OCI-LY7 (cell line): ENCODE measurements at regions not wholly inside any gene's neighbourhood (a gene's known extent, or its start where the extent isn't known, plus 50 kb on each side); places are given as distances from the start of the nearest gene placed in this dataset.

Source experiments
- BruUV-seq: library from RNA; stranded (reverse); fragments of 400-500 nt; replicated peaks from 2 replicates; lab custom pipeline; 2021; lab: Mats Ljungman, UMichigan
- CTCF ChIA-PET: fragments of 300-600 bp; sonication (Branson Sonifier 250); formaldehyde crosslinking; loops from one replicate; lab custom pipeline; 2022; ENCODE audit warnings: antibody characterized with exemption; ENCODE audit not compliant: unreplicated experiment; lab: Charles Lee
- POLR2A ChIA-PET: fragments of 300-600 bp; sonication (Branson Sonifier 250); formaldehyde crosslinking; loops from one replicate; lab custom pipeline; 2022; ENCODE audit warnings: antibody characterized with exemption; lab: Charles Lee
- DNase-seq: peaks from one replicate; pipeline ENCODE4 v3.0.0-alpha.2; 2015; ENCODE audit warnings: low spot score
- H2AFZ ChIP-seq: fragments of 200-600 bp; sonication (generic), shearing (Covaris generic); 2 replicates; pipeline ENCODE4 v1.6.1; 2014; ENCODE audit warnings: mild to moderate bottlenecking, antibody characterized with exemption, low read length, moderate library complexity
- H3K27ac ChIP-seq: fragments of 200-600 bp; sonication (generic); 2 replicates; pipeline ENCODE4 v1.5.1; 2014; ENCODE audit warnings: mixed run types, low read depth, mild to moderate bottlenecking, moderate library complexity, low read length, inconsistent platforms; ENCODE audit not compliant: poor library complexity, severe bottlenecking
- H3K36me3 ChIP-seq: fragments of 200-600 bp; sonication (generic); 2 replicates; pipeline ENCODE4 v1.6.1; 2014; ENCODE audit warnings: mild to moderate bottlenecking, antibody characterized with exemption, low read length, moderate library complexity, mixed read lengths; ENCODE audit not compliant: insufficient read depth
- H3K4me1 ChIP-seq: fragments of 200-600 bp; sonication (generic); 2 replicates; pipeline ENCODE4 v1.5.1; 2014; ENCODE audit warnings: mild to moderate bottlenecking, low read length; ENCODE audit not compliant: insufficient read depth, poor library complexity, severe bottlenecking
- H3K4me2 ChIP-seq: fragments of 200-600 bp; sonication (generic); 2 replicates; pipeline ENCODE4 v1.6.1; 2014; ENCODE audit warnings: mild to moderate bottlenecking, low read length
- H3K4me3 ChIP-seq: fragments of 200-600 bp; sonication (generic); 2 replicates; pipeline ENCODE4 v1.5.1; 2014; ENCODE audit warnings: mild to moderate bottlenecking, low read depth, low read length; ENCODE audit not compliant: poor library complexity, severe bottlenecking
- H3K79me2 ChIP-seq: fragments of 200-600 bp; sonication (generic); 2 replicates; pipeline ENCODE4 v1.6.1; 2016; ENCODE audit warnings: low read depth, mild to moderate bottlenecking, low read length, moderate library complexity, mixed read lengths; ENCODE audit not compliant: insufficient read depth
- H3K9me2 ChIP-seq: fragments of 200-600 bp; sonication (generic); 2 replicates; pipeline ENCODE4 v1.6.1; 2016; ENCODE audit warnings: mild to moderate bottlenecking, low read length, mixed read lengths; ENCODE audit not compliant: insufficient read depth
- H3K9me3 ChIP-seq: fragments of 200-600 bp; sonication (generic); 2 replicates; pipeline ENCODE4 v1.6.1; 2014; ENCODE audit warnings: mild to moderate bottlenecking, mixed run types, low read length, mixed read lengths
- H4K20me1 ChIP-seq: fragments of 200-600 bp; sonication (generic); 2 replicates; pipeline ENCODE4 v1.6.1; 2014; ENCODE audit warnings: mild to moderate bottlenecking, antibody characterized with exemption, low read length, moderate library complexity, mixed read lengths; ENCODE audit not compliant: insufficient read depth
- CTCF ChIP-seq: fragments of 200-600 bp; sonication (generic); conservative IDR thresholded peaks from 2 replicates; pipeline ENCODE4 v1.5.1; 2014; ENCODE audit warnings: mild to moderate bottlenecking, antibody characterized with exemption, low read length, moderate library complexity, mixed read lengths
- EZH2phosphoT487 ChIP-seq: fragments of 200-600 bp; sonication (generic); IDR thresholded peaks from 2 replicates; pipeline ENCODE4 v1.6.1; 2018; ENCODE audit warnings: low read depth, borderline replicate concordance, mild to moderate bottlenecking, mixed run types, antibody characterized with exemption, low read length, moderate library complexity, mixed read lengths
- intact Hi-C: fragments of 100-400 bp; cut with micrococcal nuclease; formaldehyde crosslinking; loops from one replicate; pipeline ENCODE4 v1.10.0; 2022; ENCODE audit not compliant: unreplicated experiment

DNA sequence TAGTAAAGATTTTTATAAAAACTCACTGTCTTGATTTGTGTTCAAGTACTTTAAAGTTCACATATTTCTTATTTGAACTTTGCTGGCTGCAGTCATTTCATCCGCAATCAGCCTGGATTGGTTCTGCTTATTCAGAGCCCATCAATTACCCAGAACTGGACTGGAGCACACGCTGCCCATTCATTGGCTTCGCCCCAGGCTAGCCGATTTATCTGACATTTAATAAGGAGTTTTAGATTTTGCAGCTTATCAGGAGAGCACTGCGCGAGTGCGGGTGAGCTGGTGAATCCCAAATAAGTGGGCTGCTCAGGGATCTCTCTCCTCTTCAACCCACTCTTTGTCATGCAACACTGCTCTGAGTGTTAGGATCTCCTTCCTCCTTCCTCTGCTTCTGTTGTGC is 166.0 kb upstream of the GPR26 start:
- Histone ChIP-seq H3K4me3 (no peak overlapping the region), H3K4me1 (no peaks in the 10 kb centered on the region), H3K36me3 (no peaks in the 10 kb centered on the region), H3K4me2 (no peak overlapping the region), H3K79me2 (no peaks in the 10 kb centered on the region), H3K9me3 (no peaks in the 10 kb centered on the region), H4K20me1 (no peaks in the 10 kb centered on the region), H2AFZ (no peak overlapping the region), H3K9me2 (no peaks in the 10 kb centered on the region), H3K27ac (no peak overlapping the region)
- POLR2A ChIA-PET, result no interaction called here
- CTCF ChIA-PET, result no interaction called here
- intact Hi-C loops, result no loop called here
- DNase-seq, result no peak
- TF ChIP-seq EZH2phosphoT487, result no peak
- no peak for TF ChIP-seq CTCF
- BruUV-seq, result no TSS peak

DNA sequence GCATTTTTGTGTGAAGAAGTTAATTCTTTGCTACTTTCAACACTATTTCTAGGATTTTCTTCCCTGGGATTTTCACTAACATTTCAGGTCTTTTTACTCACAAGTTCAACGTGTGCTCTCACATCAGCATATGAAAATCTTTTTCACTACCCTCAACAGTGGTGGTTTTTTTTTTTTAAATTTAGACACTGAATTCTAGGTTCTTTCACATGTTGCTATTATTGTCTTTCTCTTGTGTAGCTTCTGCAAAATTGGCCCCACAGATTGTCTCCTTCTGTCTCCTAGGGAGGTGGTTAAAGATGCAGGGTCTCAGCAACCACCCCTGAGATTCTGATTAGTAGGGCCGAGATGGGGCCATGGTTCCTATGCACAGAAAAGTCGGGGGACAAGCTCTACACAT is 165.0 kb upstream of the GPR26 start:
- BruUV-seq, result no TSS peak
- H3K79me2 ChIP-seq, result no peaks in the 10 kb centered on the region
- H3K4me1 ChIP-seq, result no peaks in the 10 kb centered on the region
- ChIA-PET CTCF (no interaction called here), POLR2A (interaction anchor here (0.7 kb wide), 1 partner anchor 590 kb away, joined by 3 read pairs; no protein-coding TSS in a partner anchor)
- intact Hi-C loops, result no loop called here
- no peak overlapping the region for H3K4me2 ChIP-seq
- no peak for DNase-seq
- no peak overlapping the region for H3K4me3 ChIP-seq
- H2AFZ ChIP-seq, result no peak overlapping the region
- no peaks in the 10 kb centered on the region for H3K9me2 ChIP-seq
- TF ChIP-seq EZH2phosphoT487 (no peak), CTCF (no peak)
- no peaks in the 10 kb centered on the region for H4K20me1 ChIP-seq
- H3K9me3 ChIP-seq, result no peaks in the 10 kb centered on the region
- H3K27ac ChIP-seq, result no peak overlapping the region
- H3K36me3 ChIP-seq, result no peaks in the 10 kb centered on the region

GRCh38 chr10:123502983-123503382 is 163.2 kb upstream of the GPR26 start:
- Histone ChIP-seq H3K4me1 (no peaks in the 10 kb centered on the region), H3K27ac (no peak overlapping the region), H3K4me2 (no peak overlapping the region), H3K79me2 (no peaks in the 10 kb centered on the region), H2AFZ (no peak overlapping the region), H4K20me1 (no peaks in the 10 kb centered on the region), H3K36me3 (no peaks in the 10 kb centered on the region), H3K9me2 (no peaks in the 10 kb centered on the region), H3K4me3 (no peak overlapping the region), H3K9me3 (no peaks in the 10 kb centered on the region)
- intact Hi-C loops, result no loop called here
- TF ChIP-seq CTCF, result peak; percentile 55
- TF ChIP-seq EZH2phosphoT487, result no peak
- POLR2A ChIA-PET, result interaction anchor here (0.7 kb wide), 1 partner anchor 37 kb away, joined by 3 read pairs; no protein-coding TSS in a partner anchor
- peak; percentile 8 for DNase-seq
- CTCF ChIA-PET, result no interaction called here
- no TSS peak for BruUV-seq
